ENCODE measurements at regions not wholly inside any gene's neighbourhood (a gene's known extent, or its start where the extent isn't known, plus 50 kb on each side); places are given as distances from the start of the nearest gene placed in this dataset.

GRCh38 chr10:65194126-65194525 lies 1672.9 kb downstream of the REEP3 start:
- DNase-seq (ENCODE audit: low spot score) = no peak
- WGBS = 87% methylated on average over 7 of the region's 7 CpGs
- intact Hi-C loops (cut with DNase I) = no loop called here

GRCh38 chr10:65194555-65194954 lies 1673.4 kb downstream of the REEP3 start:
- Histone ChIP-seq H3K36me3 (no peaks in the 10 kb centered on the region), H3K27me3 (replicated peaks; ENCODE audit: insufficient read depth) (no peaks in the 10 kb centered on the region), H3K27ac (no peak overlapping the region), H3K9me3 (no peaks in the 10 kb centered on the region), H3K4me1 (replicated peaks) (no peaks in the 10 kb centered on the region), H3K4me3 (no peak overlapping the region)
- intact Hi-C loops (cut with DNase I) = no loop called here
- TF ChIP-seq CTCF (IDR thresholded peaks at IDR 0.05) = no peak
- no peak for TF ChIP-seq POLR2A (IDR thresholded peaks at IDR 0.05)
- TF ChIP-seq POLR2AphosphoS5 (IDR thresholded peaks at IDR 0.05) = no peak
- DNase-seq (ENCODE audit: low spot score) = no peak
- WGBS = 59% methylated on average over 2 of the region's 2 CpGs

More at GRCh38 chr10:65194126-65194525, 1672.9 kb downstream of the REEP3 start:
- Histone ChIP-seq H3K27me3 (replicated peaks; ENCODE audit: insufficient read depth) (no peaks in the 10 kb centered on the region), H3K9me3 (no peaks in the 10 kb centered on the region), H3K36me3 (no peaks in the 10 kb centered on the region), H3K27ac (no peak overlapping the region), H3K4me3 (no peak overlapping the region), H3K4me1 (replicated peaks) (no peaks in the 10 kb centered on the region)
- no peak for TF ChIP-seq POLR2AphosphoS5 (IDR thresholded peaks at IDR 0.05)
- no peak for TF ChIP-seq POLR2A (IDR thresholded peaks at IDR 0.05)
- no peak for TF ChIP-seq CTCF (IDR thresholded peaks at IDR 0.05)

GRCh38 chr10:65196111-65196510 lies 1674.9 kb downstream of the REEP3 start:
- 73% methylated on average over 1 of the region's 1 CpG for WGBS
- no peaks in the 10 kb centered on the region for H3K36me3 ChIP-seq
- no peaks in the 10 kb centered on the region for H3K9me3 ChIP-seq
- no peak overlapping the region for H3K27ac ChIP-seq
- no peaks in the 10 kb centered on the region for H3K4me1 ChIP-seq (replicated peaks)
- intact Hi-C loops (cut with DNase I) = no loop called here
- H3K4me3 ChIP-seq = no peak overlapping the region
- DNase-seq (ENCODE audit: low spot score) = no peak
- no peak for TF ChIP-seq CTCF (IDR thresholded peaks at IDR 0.05)
- no peak for TF ChIP-seq POLR2A (IDR thresholded peaks at IDR 0.05)
- no peak for TF ChIP-seq POLR2AphosphoS5 (IDR thresholded peaks at IDR 0.05)
- no peaks in the 10 kb centered on the region for H3K27me3 ChIP-seq (replicated peaks; ENCODE audit: insufficient read depth)

GRCh38 chr10:65197935-65198334 lies 1676.7 kb downstream of the REEP3 start:
- H3K27me3 ChIP-seq (replicated peaks; ENCODE audit: insufficient read depth) = no peaks in the 10 kb centered on the region
- no peak for DNase-seq (ENCODE audit: low spot score)
- H3K36me3 ChIP-seq = no peaks in the 10 kb centered on the region
- TF ChIP-seq POLR2A (IDR thresholded peaks at IDR 0.05) (no peak), CTCF (IDR thresholded peaks at IDR 0.05) (no peak)
- WGBS = 96% methylated on average over 1 of the region's 1 CpG
- H3K27ac ChIP-seq = no peak overlapping the region
- intact Hi-C loops (cut with DNase I) = no loop called here
- no peaks in the 10 kb centered on the region for H3K4me1 ChIP-seq (replicated peaks)
- no peak overlapping the region for H3K4me3 ChIP-seq
- no peaks in the 10 kb centered on the region for H3K9me3 ChIP-seq

GRCh38 chr10:65201491-65201890 lies 1680.3 kb downstream of the REEP3 start:
- intact Hi-C loops (cut with DNase I) = no loop called here
- Histone ChIP-seq H3K4me1 (replicated peaks) (no peaks in the 10 kb centered on the region), H3K36me3 (no peaks in the 10 kb centered on the region), H3K9me3 (no peaks in the 10 kb centered on the region), H3K27ac (no peak overlapping the region), H3K27me3 (replicated peaks; ENCODE audit: insufficient read depth) (no peaks in the 10 kb centered on the region), H3K4me3 (no peak overlapping the region)
- 52% methylated on average over 3 of the region's 3 CpGs for WGBS
- DNase-seq (ENCODE audit: low spot score) = no peak
- TF ChIP-seq CTCF (IDR thresholded peaks at IDR 0.05) (no peak), POLR2A (IDR thresholded peaks at IDR 0.05) (no peak), POLR2AphosphoS5 (IDR thresholded peaks at IDR 0.05) (no peak)
